SIG-M5 treated with dmso at 0.1 percent for 504 hours (cell line): ENCODE measurements at regions not wholly inside any gene's neighbourhood (a gene's known extent, or its start where the extent isn't known, plus 50 kb on each side); places are given as distances from the start of the nearest gene placed in this dataset.

Experiments used
- DNase-seq: peaks from one replicate; lab custom pipeline; 2025; ENCODE audit not compliant: unreplicated experiment; lab: John Stamatoyannopoulos, UW

DNA sequence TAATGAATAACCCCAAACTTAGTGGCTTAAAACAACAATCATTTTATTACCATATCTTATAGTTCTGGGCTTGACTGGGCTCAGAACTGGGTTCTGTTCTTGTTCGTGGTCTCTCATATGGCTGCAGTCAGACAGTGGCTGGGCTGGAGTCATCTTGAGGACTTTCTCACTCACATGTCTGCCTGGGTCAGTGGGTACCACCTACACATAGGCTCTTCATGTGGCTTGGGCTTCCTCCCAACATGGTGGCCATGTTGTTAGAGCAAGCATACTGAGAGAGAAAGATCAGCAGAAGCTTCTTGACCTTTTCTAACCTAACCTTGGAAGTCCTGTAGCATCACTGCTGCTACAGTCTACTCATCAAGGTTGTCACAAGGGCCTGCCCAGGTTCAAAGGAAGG lies 158.6 kb upstream of the SDK2 start:
- no peak for DNase-seq

DNA sequence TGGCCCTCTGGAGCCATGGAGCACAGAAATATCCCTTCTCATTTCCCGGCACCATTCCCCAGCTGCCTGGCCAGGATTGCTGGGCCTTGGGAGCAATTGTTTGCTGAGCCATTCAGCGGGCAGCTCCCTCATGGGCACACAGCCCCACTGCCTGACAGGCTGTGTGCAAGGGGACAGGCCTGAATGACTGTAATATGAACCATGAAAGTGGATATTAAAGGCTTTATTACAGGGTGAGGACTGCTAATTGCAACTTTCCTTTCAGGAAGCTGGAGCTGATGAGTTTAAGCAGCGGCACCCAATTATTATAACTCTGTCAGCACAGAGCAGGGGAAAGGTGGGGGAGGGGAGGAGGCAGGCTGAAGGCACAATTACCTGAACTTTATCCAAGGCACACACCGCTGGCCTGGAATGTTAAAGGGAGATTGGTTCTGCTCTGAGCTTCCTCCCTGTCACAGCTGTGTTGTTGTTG lies 159.8 kb upstream of the SDK2 start:
- no peak for DNase-seq

DNA sequence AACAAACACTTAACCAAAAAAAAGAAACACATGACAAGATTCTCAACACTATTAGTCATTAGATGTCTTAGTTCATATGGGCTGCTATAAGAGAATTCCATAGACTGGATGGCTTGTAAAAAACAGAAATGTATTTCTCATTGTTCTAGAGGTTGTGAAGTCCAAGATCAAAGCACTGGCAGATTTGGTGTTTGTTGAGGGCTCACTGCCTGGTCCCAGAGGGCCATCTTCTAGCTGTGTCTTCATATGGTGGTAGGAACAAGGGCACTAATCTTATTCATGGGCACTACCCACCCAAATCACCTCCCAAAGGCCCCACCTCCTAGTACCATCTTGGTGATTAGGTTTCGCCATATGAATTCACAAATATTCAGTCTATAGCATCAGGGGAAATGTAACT lies 162.5 kb upstream of the SDK2 start:
- DNase-seq: no peak

DNA sequence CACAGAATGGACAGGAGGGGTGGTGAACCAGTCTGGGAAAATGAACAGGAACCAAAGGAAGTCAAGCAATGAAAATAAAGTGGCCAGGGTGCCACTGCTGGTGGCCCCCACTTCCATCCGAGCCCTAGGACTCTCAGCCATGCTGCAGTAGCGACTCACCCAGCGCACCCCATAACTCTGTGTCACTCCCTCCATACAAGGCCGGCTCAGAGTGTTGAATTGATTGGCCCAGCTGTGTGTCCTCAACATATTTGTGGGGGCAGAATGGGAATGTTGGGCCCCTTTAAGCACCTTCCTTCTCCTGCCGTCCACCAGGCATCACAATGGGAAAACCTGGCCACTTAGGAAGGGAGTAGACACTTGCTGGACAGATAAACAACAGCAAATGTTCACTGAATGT lies 169.0 kb upstream of the SDK2 start:
- no peak for DNase-seq

DNA sequence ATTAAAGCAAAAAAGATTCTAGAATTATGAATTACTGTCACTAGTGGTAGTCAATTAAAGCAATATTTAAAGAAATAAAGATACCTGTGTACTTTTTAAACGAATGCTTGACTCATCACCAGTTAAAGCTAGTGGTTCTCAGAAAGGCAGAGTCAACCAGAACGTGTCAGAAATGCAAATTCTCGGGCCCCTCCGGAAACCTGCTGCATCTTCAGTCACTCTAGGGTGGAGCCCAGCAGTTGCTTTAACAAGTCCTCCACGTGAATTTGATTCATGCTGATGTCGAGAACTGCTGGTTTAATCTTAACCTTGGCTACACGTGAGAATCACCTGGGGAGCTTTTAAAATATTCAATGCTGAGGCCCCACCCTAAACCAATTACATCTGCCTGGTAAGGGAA lies 169.8 kb upstream of the SDK2 start:
- no peak for DNase-seq

DNA sequence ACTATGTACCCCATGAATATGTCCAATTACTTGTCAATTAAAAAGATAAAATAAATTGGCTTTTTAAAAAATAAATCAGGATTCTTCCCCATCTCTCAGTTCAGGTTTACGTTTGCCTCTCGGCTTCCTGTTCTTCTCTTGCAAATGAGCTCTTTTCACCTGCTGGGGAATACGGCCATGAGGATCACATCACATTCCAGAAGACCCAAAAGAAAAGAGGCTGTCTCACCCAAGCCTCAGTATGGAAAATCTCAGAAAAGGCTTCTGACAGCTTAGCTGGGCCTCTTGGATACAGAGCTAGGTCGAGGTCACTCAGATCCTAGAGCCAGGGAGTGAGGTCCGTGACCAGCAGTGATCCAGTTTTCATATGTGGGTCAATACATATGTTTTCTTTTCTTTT lies 171.2 kb upstream of the SDK2 start:
- no peak for DNase-seq

DNA sequence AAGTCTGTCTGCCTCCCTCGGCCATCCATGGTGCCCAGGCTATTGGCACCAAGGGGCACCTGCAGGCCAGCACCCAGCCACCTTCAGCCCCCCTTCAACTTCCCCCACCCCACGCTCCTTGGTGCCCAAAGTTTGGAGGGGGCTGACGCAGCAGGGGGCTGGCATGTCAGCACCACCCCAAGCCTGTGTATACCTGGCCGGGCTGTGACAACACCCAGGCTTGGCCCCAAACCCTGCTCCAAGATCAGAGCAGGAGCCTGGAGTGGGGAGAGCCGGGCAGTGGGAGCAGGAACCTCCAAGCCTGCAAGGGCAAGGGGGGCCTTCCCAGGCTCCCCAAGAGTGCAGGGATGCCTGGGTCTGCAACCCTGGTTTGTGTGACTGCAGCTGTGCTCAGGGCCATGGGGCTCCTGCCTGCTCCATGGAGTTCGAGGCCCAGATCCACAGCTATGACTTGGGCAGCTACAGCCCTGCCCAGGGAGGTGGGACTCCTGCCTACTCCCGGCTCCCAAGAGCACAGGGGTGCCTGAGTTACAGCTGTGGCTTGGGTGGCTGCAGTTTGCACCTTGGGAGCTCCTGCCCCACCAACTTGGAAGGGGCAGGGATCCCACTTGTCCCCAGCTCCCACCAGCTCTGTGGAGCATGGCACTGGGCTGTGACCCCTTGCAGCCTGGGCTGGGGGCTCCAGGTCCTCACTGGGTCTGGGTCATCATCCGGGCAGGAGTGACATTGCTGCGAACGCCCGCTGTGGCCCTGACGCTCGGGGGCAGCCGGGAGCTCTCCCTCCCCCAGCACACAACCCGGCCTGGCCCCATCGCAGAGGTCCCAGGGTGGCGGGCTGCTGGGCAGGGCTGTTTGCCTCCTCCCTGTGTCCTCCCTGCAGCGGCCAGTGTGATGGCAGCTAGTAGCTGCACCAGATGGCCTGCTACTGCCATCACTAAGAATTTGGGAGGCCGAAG lies 175.5 kb upstream of the SDK2 start:
- no peak for DNase-seq

DNA sequence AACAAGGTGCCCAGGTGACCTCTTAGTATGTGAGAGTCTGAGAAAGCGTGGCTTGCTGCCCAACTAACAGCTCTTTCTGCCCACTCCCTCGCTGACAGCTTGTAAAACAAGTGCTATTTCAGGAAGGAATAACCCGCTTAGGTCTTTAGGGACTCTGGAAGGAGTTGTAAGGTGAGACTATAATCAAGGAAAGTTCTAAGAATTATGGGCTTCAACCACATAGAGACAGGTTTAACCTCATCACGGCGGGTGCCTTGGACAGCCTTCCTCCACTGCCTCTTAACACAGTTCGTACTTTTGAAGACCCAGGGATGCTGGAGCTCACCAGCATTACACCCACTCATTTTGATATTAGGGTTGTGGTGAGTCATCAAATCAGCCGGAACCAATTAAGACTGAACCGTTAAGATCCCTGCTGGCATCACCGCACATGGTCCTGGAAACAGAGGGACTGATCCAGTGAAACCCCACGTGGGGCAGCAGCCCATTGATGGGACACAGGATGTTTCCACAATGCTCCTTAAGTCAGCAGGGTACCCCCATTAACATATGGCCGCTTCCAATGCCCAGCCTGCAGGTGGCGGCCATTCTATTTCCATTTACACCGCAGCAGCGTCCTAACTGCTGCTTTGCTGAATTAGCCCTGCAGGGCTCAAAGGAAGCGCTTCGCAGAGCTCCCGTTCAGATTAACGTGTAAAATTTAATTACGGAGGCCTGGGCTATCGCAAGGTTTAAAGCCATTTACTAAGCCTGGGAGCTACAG lies 176.6 kb upstream of the SDK2 start:
- no peak for DNase-seq

DNA sequence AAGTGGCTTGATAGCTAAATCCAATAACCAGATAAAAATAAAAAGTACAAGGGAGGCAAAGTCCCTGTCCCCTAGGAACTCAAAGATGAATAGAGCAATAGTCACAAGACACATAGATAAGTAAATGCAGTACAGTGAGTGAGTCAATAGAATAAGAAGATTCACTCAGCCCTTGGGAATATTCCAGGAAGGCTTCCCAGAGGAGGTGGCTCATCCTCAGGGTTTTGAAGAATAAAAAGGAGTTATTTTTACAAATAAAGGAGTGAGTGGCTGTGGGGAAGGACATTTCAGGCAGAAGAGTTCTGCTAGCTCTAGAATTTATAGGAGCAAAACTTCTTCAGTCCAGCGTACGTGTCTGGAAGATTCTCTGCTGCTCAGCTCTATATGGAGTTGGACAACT lies 177.4 kb upstream of the SDK2 start:
- no peak for DNase-seq

DNA sequence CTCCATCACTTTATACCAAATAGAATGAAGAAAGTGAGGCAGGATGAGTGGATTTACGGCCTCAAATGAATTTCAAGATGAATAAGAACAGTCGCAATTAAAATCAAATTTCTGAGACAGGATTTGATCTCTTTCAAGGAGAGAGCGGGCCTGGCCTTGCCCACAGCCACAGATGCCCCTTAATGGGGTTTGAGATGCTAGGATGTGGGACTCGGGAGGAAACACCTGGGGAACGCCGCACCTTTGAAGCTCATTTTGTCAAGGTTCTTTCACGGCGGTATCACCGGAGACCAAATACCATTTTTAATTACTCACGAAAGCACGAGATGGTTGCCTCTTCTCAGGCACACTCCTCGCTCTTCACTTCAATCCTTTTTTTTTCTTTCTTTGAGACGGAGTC lies 178.1 kb upstream of the SDK2 start:
- no peak for DNase-seq

DNA sequence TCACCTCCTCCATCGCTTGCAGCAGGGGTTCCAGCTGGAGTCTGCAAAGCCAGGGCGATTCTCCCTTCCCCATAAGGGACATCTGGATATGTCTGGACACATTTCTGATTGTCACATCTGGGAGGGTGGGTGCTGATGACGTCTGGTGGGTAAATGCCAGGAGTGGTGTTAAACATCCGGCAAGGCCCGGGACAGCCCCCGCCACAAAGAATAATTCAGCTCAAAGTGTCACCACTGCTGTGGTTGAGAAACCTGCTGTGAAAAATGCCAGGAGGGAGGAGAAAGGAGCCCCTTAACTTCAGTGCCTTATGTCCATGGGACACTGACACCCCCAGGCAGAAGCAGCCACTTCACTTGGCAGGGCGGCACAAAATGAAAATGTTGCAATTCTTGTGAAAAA lies 179.4 kb upstream of the SDK2 start:
- DNase-seq: no peak

DNA sequence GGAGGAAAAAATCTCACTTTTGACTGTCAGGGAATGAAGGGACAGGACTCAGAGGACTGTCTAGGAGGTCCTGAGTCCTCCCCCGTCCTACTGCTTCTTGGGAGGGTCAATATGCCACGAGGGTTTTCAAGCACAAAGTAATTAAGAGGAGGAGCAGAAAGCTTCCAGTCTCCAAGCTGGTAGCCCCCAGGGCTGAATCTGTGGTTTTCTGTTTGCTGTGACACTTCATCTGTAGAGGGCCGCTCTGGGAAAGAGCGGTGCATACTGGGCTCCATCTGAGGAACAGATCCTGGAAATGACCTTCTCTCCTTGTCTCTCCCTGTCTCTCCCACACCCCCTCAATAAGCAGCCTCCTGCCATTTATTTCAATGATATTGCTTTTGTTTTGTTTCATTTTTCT lies 180.1 kb upstream of the SDK2 start:
- DNase-seq: no peak

DNA sequence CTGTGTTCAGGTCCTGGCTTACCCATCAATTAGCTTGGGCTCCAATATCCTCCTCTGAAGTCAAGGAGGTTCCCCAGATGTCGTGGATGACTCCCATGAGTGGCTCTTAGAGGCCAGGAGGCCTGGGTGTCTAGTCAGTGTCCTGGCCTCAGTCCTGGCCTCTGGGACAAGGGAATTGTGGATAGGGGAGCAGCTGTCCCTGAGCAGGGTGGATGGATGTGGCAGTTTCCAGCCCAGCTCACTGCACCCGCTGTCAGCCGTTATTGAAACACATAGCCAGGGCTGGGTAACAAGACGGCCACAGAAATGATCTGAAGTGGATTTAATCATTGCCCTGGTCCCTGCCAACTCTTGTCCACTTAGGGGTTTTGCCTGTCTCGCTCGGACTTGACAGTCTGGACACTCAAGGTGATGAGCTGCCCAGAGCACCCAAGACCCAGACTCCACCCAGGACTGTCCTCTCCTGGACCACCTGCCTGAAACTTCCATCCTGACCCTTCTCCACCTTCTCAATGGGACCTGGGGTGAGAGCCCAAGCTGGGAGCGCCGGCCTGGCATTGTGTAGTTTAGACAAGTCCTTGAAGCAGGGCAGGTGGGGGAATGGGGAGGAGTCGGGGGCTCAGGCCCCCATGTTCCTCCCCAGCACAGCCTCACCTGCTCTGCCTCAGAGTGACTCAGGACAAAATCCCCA lies 182.1 kb upstream of the SDK2 start:
- no peak for DNase-seq

DNA sequence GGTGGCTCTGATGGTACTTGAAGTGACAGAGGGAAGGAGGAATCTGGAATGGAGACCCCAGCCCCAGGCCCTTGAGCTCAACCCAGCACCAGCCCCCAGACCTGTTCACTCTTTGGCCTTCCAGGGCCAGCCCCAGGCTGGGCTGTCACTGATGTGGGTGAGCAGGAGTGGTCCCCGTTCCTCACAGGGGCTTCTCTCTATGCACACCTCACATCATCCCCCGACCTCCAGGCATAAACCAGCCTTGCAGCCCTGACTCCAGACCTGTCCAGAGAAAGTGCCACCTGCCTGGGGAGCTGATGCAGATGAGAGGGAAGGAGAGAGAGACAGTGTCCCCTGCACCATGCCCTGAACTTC lies 182.6 kb upstream of the SDK2 start:
- DNase-seq: no peak

DNA sequence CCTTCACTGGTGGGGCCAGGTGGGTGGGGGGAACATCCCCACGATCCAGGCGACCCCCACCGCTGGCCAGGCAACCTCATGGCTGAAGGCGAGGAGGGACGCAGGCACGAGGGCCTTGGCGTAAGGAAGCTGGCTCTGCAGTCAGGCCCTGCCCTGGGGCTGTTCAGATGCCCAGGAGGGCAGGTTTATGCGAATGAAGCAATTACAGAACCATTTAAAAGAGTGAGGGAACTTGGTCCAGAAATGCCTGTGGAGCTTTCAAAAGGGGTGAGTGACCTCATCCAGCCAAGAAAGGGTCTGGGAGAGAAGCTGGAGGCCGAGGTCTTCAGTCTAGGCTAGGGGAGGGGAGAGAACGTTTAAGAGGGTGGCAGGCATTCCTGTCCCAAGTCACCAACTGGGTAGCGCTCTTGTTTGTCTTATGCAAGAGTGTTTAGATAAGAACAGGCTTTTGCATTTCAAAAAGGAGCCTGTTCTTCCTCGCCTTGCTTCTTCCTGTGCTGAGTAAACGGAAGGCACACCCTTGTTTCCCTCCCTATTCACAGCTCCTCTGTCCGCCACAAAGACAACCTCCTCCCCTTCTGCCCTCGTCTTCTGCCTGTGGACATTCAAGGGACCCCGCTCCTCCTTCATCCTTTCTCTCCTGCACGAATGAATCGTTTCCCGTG lies 183.5 kb upstream of the SDK2 start:
- DNase-seq: peak; percentile 48

DNA sequence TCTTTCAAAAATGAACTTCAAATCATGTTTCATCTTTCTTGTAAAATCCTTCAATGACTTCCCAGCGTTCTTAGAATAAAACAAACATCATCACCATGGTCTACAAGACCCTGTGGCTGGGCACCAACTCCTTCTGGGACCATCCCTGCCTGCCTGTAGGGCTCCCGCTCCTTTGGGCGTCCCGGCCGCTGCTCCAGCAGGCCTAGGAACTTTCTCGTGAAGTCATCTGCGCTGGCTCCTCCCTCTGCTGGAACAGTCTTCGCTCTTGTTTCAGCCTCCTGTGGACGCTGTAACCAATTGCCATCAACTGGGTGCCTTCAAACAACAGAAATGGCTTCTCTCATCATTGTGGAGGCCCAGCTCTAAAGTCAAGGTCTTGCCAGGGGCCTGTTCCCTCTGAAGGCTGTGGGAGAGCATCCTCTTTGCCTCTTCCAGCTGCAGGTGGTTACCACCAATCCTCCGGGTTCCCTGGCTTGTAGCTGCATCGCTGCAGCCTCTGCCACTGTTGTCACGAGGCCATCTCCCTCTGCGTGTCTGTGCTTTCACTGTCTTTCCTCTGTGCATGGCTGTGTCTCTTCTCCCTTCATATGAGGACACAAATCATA lies 185.5 kb upstream of the SDK2 start:
- no peak for DNase-seq

DNA sequence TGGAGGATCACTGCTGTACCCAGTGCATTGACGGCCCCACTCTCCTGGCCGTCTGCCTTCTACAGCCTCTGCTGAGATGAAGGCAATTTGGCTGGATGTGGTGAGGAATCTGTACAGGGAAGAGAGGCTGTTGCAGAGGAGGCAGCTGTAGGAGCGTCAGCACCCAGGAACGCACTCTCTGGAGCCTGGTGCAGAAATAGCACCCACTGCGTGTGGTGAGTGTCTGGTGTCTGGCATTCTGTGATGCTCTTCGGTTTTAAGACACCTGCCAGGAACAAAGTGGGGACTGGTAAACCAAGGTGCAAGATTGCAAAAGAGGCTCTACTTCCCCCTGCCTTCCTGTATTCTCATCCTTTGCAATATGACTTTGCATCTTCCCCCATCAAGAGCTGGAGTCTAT lies 187.5 kb upstream of the SDK2 start:
- no peak for DNase-seq

DNA sequence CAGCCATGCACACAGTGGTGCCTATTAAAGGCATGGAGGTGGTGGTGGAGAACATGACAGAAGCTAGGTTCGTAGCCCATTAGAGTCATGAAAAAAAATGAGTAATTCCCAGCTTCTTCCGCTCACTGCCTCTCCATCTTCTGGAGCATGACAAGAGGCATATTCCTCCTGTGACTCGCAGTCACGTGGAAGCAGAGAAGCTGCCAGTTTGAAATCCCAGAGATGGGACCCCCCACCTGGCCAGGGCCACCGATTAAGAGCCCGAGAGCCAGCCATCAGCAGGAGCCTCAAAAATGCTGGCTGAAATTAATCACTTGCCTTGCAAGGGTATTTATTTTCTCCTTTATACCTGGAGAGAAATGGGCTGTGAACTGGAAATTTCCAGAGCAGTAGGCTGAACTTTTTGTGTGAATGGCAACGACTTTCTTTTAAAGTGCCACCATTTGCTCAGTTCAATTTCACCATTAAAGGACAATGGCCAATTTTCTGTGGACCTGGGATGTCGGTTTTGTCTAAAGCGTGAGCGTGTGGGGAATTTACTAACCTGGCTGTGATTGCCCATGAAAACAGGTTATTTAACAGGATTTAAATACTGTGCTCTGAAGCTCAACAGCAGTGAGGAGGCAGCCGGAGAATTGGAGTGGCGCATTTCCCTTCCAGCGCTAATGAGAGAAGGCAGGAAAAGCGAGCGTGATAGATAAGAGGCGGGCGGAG lies 189.7 kb upstream of the SDK2 start:
- no peak for DNase-seq

DNA sequence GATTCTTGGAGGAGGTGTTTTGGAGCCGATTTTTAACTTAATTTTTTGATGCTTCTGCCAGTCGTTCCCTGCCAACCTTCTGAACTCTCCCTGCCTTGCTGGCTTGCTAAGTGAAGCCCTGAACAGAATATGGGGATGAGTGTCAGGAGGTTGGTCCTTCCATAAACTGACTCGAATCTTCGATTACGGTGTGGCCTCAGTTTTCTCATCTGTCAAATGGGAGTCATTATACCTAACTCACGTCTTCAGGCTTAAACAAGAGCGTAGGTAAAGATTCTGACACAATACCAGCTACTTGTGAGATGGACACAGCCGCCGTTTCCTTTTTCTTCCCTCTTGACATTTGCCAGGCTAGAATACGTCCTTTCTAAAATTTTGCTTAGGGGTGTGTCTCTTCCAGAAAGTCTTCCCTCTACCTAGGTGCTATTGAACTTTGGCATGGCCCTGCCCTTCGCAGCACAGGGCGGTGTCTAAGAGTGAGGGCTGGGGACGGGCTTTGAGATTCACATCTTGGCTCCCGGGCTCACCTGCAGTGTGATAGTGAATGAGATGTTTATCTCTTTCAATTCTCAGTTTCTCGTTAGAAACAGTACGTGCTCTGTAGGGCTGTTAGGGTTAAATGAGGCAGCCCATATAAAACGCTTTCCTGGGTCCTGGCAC lies 190.6 kb upstream of the SDK2 start:
- no peak for DNase-seq

DNA sequence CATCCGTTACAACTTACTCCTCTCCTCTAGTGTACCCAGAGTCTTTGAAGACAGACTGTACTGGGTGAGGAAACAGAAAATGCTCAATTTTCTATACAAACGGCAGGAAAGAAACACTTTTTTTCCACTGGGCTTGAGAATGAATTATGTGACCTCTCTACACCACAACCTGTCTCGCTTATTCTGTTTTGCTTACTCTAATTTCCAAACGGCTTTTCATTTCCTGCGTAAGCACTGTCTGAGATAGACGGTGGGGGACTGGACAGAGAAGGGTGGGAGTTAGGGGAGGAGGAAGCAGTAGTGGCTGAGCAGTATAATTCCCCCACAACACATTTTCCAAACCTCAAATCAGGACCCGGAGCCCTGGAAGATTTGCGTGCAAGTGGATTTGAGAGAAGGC lies 191.4 kb upstream of the SDK2 start:
- no peak for DNase-seq
